ENCODE measurements at regions not wholly inside any gene's neighbourhood (a gene's known extent, or its start where the extent isn't known, plus 50 kb on each side); places are given as distances from the start of the nearest gene placed in this dataset.
A peak's percentile ranks its signal among the peaks of the same experiment; 100 is the strongest.

DNA sequence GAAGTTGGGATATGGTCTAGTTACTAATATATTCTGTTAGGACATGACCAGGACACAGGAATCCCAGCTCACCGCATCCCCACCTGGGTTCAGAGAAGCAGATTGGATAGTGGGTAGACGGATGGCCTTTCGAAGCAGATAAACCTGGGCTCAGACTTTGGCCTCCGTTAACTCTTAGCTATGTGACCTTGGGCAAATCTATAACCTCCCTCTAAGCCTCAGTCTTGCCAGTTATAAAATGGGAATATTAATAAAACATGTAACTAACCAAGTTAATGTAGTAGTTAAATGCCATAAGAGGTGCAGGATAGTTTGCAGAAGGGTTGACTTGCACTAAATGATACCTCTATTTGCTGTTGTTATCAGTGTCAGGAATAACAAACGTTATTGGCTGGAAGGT is 127.6 kb upstream of the JCAD start:
- no peaks in the 10 kb centered on the region for H3K36me3 ChIP-seq (ENCODE audit: control insufficient read depth in 1 of 2, insufficient read depth in 2 of 2, low read length in 2 of 2)
- H2AFZ ChIP-seq (ENCODE audit: insufficient read depth, low read length, poor library complexity): no peak overlapping the region
- DNase-seq: no peak
- no peaks in the 10 kb centered on the region for H3K9me3 ChIP-seq (ENCODE audit: insufficient read depth, low read depth, low read length)
- no peak overlapping the region for H3K14ac ChIP-seq (ENCODE audit: low read length)
- no peak overlapping the region for H2BK12ac ChIP-seq (ENCODE audit: low read length)
- peaks cover 32% of the 10 kb centered on the region for H3K79me1 ChIP-seq (ENCODE audit: low read length)
- H3K4me2 ChIP-seq (ENCODE audit: low read length): no peak overlapping the region
- H3K18ac ChIP-seq (ENCODE audit: low read length): no peak overlapping the region
- no peak overlapping the region for H4K91ac ChIP-seq (ENCODE audit: low read depth, low read length)
- H3K4ac ChIP-seq (ENCODE audit: low read depth, low read length): no peak overlapping the region
- no peak overlapping the region for H3K23ac ChIP-seq (ENCODE audit: low read length)
- H4K8ac ChIP-seq (ENCODE audit: low read depth, low read length): no peak overlapping the region
- H3K9ac ChIP-seq (ENCODE audit: low read length): no peak overlapping the region
- H4K12ac ChIP-seq (ENCODE audit: low read depth, low read length): no peak overlapping the region
- no peaks in the 10 kb centered on the region for H3K27me3 ChIP-seq (ENCODE audit: insufficient read depth, low read length)
- no peak overlapping the region for H2BK5ac ChIP-seq (ENCODE audit: low read depth, low read length, poor library complexity)
- no peak overlapping the region for H2BK120ac ChIP-seq (ENCODE audit: insufficient read depth, low read length, poor library complexity)
- no peak overlapping the region for H3K27ac ChIP-seq (ENCODE audit: low read depth, low read length)
- H3K4me3 ChIP-seq (ENCODE audit: low read depth, low read length): no peak overlapping the region
- no CpG with 5 or more reads among the region's 5 CpGs for WGBS (ENCODE audit: extremely low coverage, insufficient coverage, insufficient read length)
- peaks cover 6% of the 10 kb centered on the region for H3K79me2 ChIP-seq (ENCODE audit: control insufficient read depth, insufficient read depth, low read length, poor library complexity)
- H3K4me1 ChIP-seq (ENCODE audit: control insufficient read depth in 1 of 2, insufficient read depth in 2 of 2, low read length in 2 of 2): peaks cover 29 to 39% of the 10 kb centered on the region in 2 experiments
- no peak overlapping the region for H2AK5ac ChIP-seq (ENCODE audit: low read length)

DNA sequence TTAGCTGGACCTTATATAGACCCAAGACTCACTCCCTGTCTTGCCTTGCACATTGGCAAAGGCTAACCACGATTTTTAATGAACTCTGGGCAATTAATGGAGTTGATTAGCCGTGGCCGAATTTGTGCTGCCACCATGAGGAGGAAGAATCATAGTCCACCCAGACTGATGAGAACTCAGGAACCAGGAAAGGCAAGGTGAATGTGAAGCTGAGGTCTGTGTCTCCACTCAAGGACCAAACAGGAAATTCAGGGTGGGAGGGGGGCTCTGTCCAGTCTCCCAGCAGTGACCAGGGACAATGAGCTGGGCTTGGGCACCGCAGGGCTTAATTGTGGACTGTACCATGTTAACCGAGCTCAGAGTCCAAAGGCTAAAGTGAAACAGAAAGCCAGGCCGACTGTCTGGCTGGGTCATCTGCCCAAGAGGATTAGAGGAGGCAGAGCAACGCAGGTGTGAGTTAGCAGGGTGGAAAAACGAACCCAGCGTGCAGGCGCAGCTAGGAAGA is 127.0 kb upstream of the JCAD start:
- WGBS (ENCODE audit: extremely low coverage, insufficient coverage, insufficient read length): no CpG with 5 or more reads among the region's 10 CpGs

DNA sequence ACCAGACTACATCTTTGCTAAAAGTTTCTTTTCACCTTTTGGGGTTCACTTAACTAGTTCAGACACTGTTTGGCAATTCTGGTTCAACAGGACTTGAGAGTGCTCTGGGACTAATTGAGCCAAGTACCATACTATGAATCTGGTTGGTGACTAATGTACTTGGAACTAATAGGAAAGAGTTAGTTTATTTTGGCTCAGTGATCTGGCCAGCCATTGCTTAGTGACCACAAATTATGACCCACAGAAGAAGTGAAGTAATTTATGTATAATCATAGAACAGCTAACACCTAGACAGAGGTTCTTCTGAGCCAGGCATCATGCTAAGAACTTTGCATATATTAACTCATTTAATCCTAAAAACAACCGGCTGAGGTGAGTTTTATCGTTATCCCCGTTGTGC is 126.5 kb upstream of the JCAD start:
- Histone ChIP-seq H2AFZ (ENCODE audit: insufficient read depth, low read length, poor library complexity) (no peak overlapping the region), H3K79me1 (ENCODE audit: low read length) (peaks cover 36% of the 10 kb centered on the region), H3K9ac (ENCODE audit: low read length) (no peak overlapping the region), H3K36me3 (ENCODE audit: control insufficient read depth in 1 of 2, insufficient read depth in 2 of 2, low read length in 2 of 2) (no peaks in the 10 kb centered on the region), H3K4ac (ENCODE audit: low read depth, low read length) (no peak overlapping the region), H3K79me2 (ENCODE audit: control insufficient read depth, insufficient read depth, low read length, poor library complexity) (peaks cover 9% of the 10 kb centered on the region), H3K27ac (ENCODE audit: low read depth, low read length) (no peak overlapping the region), H3K4me2 (ENCODE audit: low read length) (no peak overlapping the region), H2BK12ac (ENCODE audit: low read length) (no peak overlapping the region), H4K91ac (ENCODE audit: low read depth, low read length) (peak overlapping the region; percentile 60), H3K14ac (ENCODE audit: low read length) (no peak overlapping the region), H3K9me3 (ENCODE audit: insufficient read depth, low read depth, low read length) (no peaks in the 10 kb centered on the region), H2BK5ac (ENCODE audit: low read depth, low read length, poor library complexity) (no peak overlapping the region), H2BK120ac (ENCODE audit: insufficient read depth, low read length, poor library complexity) (no peak overlapping the region), H3K18ac (ENCODE audit: low read length) (no peak overlapping the region), H4K8ac (ENCODE audit: low read depth, low read length) (no peak overlapping the region), H3K4me3 (ENCODE audit: low read depth, low read length) (no peak overlapping the region), H4K12ac (ENCODE audit: low read depth, low read length) (no peak overlapping the region), H3K4me1 (ENCODE audit: control insufficient read depth in 1 of 2, insufficient read depth in 2 of 2, low read length in 2 of 2) (peaks cover 31 to 45% of the 10 kb centered on the region in 2 experiments), H3K23ac (ENCODE audit: low read length) (no peak overlapping the region), H2AK5ac (ENCODE audit: low read length) (no peak overlapping the region), H3K27me3 (ENCODE audit: insufficient read depth, low read length) (no peaks in the 10 kb centered on the region)
- no CpG with 5 or more reads among the region's 3 CpGs for WGBS (ENCODE audit: extremely low coverage, insufficient coverage, insufficient read length)
- no peak for DNase-seq

More for the DNA sequence above, 127.0 kb upstream of the JCAD start:
- H2BK12ac ChIP-seq (ENCODE audit: low read length): peak overlapping the region; percentile 86
- H3K27me3 ChIP-seq (ENCODE audit: insufficient read depth, low read length): no peaks in the 10 kb centered on the region
- no peaks in the 10 kb centered on the region for H3K9me3 ChIP-seq (ENCODE audit: insufficient read depth, low read depth, low read length)
- H3K4ac ChIP-seq (ENCODE audit: low read depth, low read length): peak overlapping the region; percentile 43
- no peak overlapping the region for H3K23ac ChIP-seq (ENCODE audit: low read length)
- H3K79me1 ChIP-seq (ENCODE audit: low read length): peaks cover 36% of the 10 kb centered on the region
- peak overlapping the region; percentile 60 for H4K91ac ChIP-seq (ENCODE audit: low read depth, low read length)
- peaks cover 9% of the 10 kb centered on the region for H3K79me2 ChIP-seq (ENCODE audit: control insufficient read depth, insufficient read depth, low read length, poor library complexity)
- no peak overlapping the region for H2BK5ac ChIP-seq (ENCODE audit: low read depth, low read length, poor library complexity)
- no peak overlapping the region for H2AFZ ChIP-seq (ENCODE audit: insufficient read depth, low read length, poor library complexity)
- H3K18ac ChIP-seq (ENCODE audit: low read length): peak overlapping the region; percentile 39
- no peak overlapping the region for H3K4me3 ChIP-seq (ENCODE audit: low read depth, low read length)
- H4K12ac ChIP-seq (ENCODE audit: low read depth, low read length): no peak overlapping the region
- H3K14ac ChIP-seq (ENCODE audit: low read length): peak overlapping the region; percentile 45
- peak overlapping the region; percentile 14 for H2AK5ac ChIP-seq (ENCODE audit: low read length)
- DNase-seq: no peak
- no peaks in the 10 kb centered on the region for H3K36me3 ChIP-seq (ENCODE audit: control insufficient read depth in 1 of 2, insufficient read depth in 2 of 2, low read length in 2 of 2)
- no peak overlapping the region for H3K9ac ChIP-seq (ENCODE audit: low read length)
- peaks cover 33 to 45% of the 10 kb centered on the region in 2 experiments for H3K4me1 ChIP-seq (ENCODE audit: control insufficient read depth in 1 of 2, insufficient read depth in 2 of 2, low read length in 2 of 2)
- no peak overlapping the region for H4K8ac ChIP-seq (ENCODE audit: low read depth, low read length)
- H3K27ac ChIP-seq (ENCODE audit: low read depth, low read length): no peak overlapping the region
- peak overlapping the region; percentile 84 for H2BK120ac ChIP-seq (ENCODE audit: insufficient read depth, low read length, poor library complexity)
- no peak overlapping the region for H3K4me2 ChIP-seq (ENCODE audit: low read length)

- H3K4ac ChIP-seq (ENCODE audit: low read depth, low read length): no peak overlapping the region
- H3K14ac ChIP-seq (ENCODE audit: low read length): no peak overlapping the region
- no CpG with 5 or more reads among the region's 1 CpG for WGBS (ENCODE audit: extremely low coverage, insufficient coverage, insufficient read length)
- no peak overlapping the region for H4K91ac ChIP-seq (ENCODE audit: low read depth, low read length)
- DNase-seq: no peak
- no peak overlapping the region for H3K9ac ChIP-seq (ENCODE audit: low read length)
- no peaks in the 10 kb centered on the region for H3K27me3 ChIP-seq (ENCODE audit: insufficient read depth, low read length)
- H2AFZ ChIP-seq (ENCODE audit: insufficient read depth, low read length, poor library complexity): no peak overlapping the region
- no peak overlapping the region for H3K23ac ChIP-seq (ENCODE audit: low read length)
- no peak overlapping the region for H2BK5ac ChIP-seq (ENCODE audit: low read depth, low read length, poor library complexity)
- H3K4me3 ChIP-seq (ENCODE audit: low read depth, low read length): no peak overlapping the region
- H2BK12ac ChIP-seq (ENCODE audit: low read length): no peak overlapping the region
- H2BK120ac ChIP-seq (ENCODE audit: insufficient read depth, low read length, poor library complexity): no peak overlapping the region
- peaks cover 36% of the 10 kb centered on the region for H3K79me1 ChIP-seq (ENCODE audit: low read length)
- no peaks in the 10 kb centered on the region for H3K9me3 ChIP-seq (ENCODE audit: insufficient read depth, low read depth, low read length)
- no peak overlapping the region for H4K8ac ChIP-seq (ENCODE audit: low read depth, low read length)
- peaks cover 9% of the 10 kb centered on the region for H3K79me2 ChIP-seq (ENCODE audit: control insufficient read depth, insufficient read depth, low read length, poor library complexity)
- no peak overlapping the region for H3K27ac ChIP-seq (ENCODE audit: low read depth, low read length)
- H3K4me2 ChIP-seq (ENCODE audit: low read length): no peak overlapping the region
- H3K4me1 ChIP-seq (ENCODE audit: control insufficient read depth in 1 of 2, insufficient read depth in 2 of 2, low read length in 2 of 2): peaks cover 26 to 42% of the 10 kb centered on the region in 2 experiments
- no peaks in the 10 kb centered on the region for H3K36me3 ChIP-seq (ENCODE audit: control insufficient read depth in 1 of 2, insufficient read depth in 2 of 2, low read length in 2 of 2)
- H4K12ac ChIP-seq (ENCODE audit: low read depth, low read length): no peak overlapping the region
- no peak overlapping the region for H2AK5ac ChIP-seq (ENCODE audit: low read length)
- no peak overlapping the region for H3K18ac ChIP-seq (ENCODE audit: low read length)
Measured at GRCh38 chr10:30185341-30185740, 126.0 kb upstream of the JCAD start.
